HL-60 (cell line): ENCODE measurements at regions not wholly inside any gene's neighbourhood (a gene's known extent, or its start where the extent isn't known, plus 50 kb on each side); places are given as distances from the start of the nearest gene placed in this dataset.

Experiments used
- CTCF ChIP-seq: IDR thresholded peaks from one replicate; pipeline ENCODE4 v1.5.1; 2011; ENCODE audit warnings: low read length, control low read depth, inconsistent platforms; ENCODE audit not compliant: insufficient read depth
- GABPA ChIP-seq: IDR thresholded peaks from 2 replicates; pipeline ENCODE4 v1.6.1; 2012; ENCODE audit warnings: low read depth
- POLR2AphosphoS5 ChIP-seq: IDR thresholded peaks from 2 replicates; pipeline ENCODE4 v1.6.1; 2012; ENCODE audit warnings: low read depth

DNA sequence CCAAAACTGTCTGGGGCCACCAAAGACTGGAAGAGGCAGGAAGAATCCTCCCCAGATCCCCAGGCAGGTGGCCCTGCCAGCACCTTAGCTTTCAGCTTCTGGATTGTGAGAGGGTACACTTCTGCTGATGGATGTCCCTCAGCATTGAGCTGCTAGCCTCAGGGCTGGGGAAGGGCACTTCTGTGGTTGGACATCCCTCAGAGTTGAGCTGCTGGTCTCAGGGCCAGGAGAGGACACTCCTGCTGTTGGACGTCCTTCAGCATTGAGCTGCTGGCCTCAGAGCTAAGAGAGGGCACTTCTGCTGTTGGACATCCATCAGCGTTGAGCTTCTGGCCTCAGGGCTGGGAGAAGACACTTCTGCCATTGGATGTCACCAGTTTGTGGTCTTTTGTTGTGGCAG, 83.8 kb upstream of the FCN1 start:
- TF ChIP-seq CTCF (no peak), POLR2AphosphoS5 (no peak), GABPA (no peak)
